AG10803 (cell line): ENCODE measurements at regions not wholly inside any gene's neighbourhood (a gene's known extent, or its start where the extent isn't known, plus 50 kb on each side); places are given as distances from the start of the nearest gene placed in this dataset.

Source experiments
- DNase-seq: peaks from one replicate; pipeline ENCODE4 v3.0.0; 2010; ENCODE audit warnings: low read depth
- H3K4me3 ChIP-seq: 2 replicates; pipeline ENCODE4 v1.5.1; 2011; ENCODE audit warnings: mild to moderate bottlenecking, low read length, control low read depth
- TF ChIP-seq, protein P1 (sequence below): conservative IDR thresholded peaks from 2 replicates; pipeline ENCODE4 v1.5.1; 2011; ENCODE audit warnings: mild to moderate bottlenecking, low read length, control low read depth, inconsistent platforms

DNA sequence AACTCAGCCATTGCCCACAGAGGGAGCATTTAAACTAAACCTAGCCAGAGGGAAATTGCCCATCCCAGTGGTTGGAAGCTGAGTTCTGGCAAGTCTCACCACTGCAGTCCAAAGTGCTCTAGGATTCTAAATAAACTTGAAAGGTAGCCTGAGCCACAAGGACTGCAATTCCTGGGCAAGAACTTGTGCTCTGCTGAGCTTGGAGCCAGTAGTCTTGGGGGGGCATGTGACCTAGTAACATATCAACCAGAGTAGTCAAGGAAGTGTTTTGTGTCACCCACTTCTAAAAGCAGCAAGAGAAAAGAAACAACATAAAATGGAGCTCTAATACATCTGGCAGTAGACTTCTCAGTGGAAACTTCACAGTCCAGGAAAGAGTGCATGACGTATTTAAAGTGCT lies 167.0 kb downstream of the PTH2R start:
- no peak for DNase-seq
- no peak overlapping the region for H3K4me3 ChIP-seq
- TF ChIP-seq, protein P1, sequence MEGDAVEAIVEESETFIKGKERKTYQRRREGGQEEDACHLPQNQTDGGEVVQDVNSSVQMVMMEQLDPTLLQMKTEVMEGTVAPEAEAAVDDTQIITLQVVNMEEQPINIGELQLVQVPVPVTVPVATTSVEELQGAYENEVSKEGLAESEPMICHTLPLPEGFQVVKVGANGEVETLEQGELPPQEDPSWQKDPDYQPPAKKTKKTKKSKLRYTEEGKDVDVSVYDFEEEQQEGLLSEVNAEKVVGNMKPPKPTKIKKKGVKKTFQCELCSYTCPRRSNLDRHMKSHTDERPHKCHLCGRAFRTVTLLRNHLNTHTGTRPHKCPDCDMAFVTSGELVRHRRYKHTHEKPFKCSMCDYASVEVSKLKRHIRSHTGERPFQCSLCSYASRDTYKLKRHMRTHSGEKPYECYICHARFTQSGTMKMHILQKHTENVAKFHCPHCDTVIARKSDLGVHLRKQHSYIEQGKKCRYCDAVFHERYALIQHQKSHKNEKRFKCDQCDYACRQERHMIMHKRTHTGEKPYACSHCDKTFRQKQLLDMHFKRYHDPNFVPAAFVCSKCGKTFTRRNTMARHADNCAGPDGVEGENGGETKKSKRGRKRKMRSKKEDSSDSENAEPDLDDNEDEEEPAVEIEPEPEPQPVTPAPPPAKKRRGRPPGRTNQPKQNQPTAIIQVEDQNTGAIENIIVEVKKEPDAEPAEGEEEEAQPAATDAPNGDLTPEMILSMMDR = no peak

DNA sequence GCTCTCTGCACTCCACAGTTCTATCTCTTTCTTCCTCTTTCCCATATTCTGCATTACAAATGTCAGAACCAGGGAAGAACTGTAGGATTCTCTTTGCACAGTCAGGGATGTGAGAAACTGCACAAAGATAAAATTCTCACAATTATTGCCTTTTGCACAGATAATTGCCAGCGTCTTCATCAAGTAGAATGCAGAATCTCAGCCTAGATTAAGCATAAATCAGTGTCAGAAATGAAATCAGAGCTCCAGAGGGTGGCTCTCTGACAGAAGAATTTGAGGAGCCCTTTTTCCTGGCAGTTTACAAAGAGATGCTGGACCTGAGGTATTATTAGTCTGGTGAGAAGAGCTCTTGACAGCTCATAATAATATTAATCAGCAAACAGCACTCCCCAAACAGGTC lies 173.1 kb downstream of the PTH2R start:
- TF ChIP-seq, protein P1 = no peak
- no peak for DNase-seq
- H3K4me3 ChIP-seq = no peak overlapping the region

DNA sequence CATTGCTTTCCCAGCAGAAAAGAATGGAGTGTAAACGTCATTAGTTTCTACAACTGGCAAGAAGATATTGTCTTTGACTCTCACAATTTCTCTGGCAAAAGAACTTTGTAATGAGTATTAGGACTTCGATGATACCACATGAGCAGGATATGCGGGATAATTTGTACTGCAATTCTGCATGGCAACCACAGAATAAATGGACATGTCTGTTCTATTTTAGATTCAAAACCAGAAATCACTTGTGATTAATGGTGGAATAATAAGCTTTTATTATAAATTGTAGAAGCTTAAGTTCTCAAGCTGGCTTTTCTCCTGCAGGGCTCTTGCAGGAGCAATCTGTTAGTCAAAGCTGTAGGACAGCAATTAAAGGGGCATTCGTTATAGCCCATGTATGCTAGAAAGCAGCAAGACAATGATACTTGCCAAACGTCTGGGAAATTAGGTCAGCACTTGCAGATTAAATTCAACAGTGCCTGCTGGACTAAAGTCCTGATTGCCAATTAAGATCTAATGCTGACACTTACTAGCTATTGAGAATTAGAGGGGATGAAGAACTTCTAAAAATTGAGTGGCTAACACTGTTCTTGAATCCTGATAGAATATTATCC lies 177.9 kb downstream of the PTH2R start:
- no peak for DNase-seq
- TF ChIP-seq, protein P1 = no peak
- H3K4me3 ChIP-seq = no peak overlapping the region

DNA sequence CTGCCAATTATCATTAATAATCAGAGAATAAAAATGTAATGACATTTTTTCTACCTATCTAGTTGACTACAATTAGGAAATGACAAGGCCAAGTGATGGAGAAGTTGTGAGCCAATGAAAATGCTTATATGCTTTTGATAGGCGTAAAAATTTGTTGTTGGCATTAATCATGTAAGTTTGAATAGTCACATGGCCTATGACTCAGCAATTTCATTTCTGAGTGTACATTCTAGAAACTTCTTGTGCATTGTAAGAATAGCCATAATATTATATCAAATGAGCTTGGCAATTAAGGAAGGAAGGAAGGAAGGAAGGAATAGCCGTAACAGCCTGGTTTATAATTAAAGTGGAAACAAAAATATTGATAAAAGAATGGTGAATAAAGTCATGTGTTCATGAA lies 179.9 kb downstream of the PTH2R start:
- DNase-seq = no peak
- TF ChIP-seq, protein P1 = no peak
- no peak overlapping the region for H3K4me3 ChIP-seq

DNA sequence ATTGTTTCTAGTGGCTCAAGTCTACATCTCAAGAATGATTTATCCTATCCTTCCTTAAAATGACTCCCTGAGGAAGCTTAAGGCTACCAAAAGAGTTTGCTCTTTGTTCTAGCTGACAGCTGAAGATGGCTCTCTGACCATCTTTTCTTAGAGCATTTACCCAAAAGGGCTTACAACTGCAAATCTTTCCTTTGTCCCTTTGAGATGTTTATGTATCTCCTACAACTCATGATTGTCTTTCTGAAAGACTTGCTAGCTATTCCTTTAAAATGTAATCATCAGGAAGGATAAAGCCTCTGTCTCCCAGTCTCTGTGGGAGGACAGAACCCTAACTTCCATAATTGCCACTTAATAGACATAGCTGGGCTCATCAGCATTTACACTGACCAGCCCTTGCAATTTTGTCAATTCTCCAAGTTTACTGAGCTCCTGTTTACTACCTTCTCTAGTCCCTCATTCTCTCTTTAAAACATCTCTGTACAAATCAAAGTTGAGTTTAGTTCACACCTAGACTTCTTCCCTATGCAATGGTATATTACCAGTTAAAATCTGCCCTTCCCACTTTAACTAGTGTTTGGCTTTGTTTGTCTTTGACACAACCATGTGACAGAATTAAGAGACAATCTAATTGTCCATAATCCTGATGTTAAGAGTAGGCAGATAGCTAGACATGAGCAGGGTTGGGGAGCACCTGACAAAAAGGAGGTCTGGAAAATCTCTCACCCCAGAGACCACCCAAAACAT lies 188.2 kb downstream of the PTH2R start:
- DNase-seq = no peak
- TF ChIP-seq, protein P1 = no peak

DNA sequence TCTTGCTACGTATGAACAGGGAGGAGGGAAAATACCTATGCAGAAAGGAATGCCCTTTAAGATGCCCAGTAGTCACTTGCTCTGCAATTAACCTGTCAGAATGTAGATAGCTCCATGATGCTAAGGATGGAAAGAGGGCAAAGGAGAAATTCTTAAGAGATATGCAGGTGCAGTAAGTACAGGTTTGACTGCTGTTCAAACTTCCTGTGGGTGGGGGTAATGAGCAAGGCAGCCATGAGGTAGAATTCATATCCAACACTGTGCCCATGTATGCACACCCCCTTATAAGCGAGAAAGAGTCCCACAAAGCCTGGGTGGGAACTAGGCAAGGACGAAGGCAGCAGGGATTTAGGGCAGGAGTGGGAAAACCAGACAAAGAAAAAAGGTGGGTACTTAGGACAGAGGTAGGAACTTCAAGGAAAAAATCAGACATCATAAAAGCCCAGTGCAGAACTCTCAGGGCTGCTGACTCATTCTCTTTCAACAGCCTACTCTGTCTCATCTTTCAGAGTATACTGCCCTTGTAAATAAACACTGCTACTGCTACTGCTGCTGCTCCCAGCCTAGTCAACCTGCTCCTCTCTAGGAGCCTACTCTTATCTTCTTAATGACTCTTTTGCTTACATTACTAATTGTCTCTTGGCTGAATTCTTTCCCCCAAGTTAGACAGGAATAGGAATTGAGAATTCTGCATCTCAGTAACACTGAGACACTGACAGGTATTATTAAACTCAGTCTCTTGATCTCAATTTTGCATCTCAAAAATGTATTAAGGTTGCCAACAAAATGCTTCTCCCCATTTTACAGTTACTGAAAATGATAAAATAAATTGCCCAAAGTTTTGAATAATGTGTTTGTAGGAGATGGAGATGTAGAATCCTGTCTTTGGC lies 189.0 kb downstream of the PTH2R start:
- TF ChIP-seq, protein P1 = no peak
- H3K4me3 ChIP-seq = no peak overlapping the region
- no peak for DNase-seq

More for the DNA sequence above, 188.2 kb downstream of the PTH2R start:
- no peak overlapping the region for H3K4me3 ChIP-seq
